HG03439 (cell line): ENCODE measurements at regions not wholly inside any gene's neighbourhood (a gene's known extent, or its start where the extent isn't known, plus 50 kb on each side); places are given as distances from the start of the nearest gene placed in this dataset.

Source experiments
- ATAC-seq: cut with Tn5 transposase; IDR thresholded peaks from one replicate; pipeline ENCODE4 v1.9.1; 2021; ENCODE audit warnings: mild to moderate bottlenecking, moderate library complexity; ENCODE audit not compliant: unreplicated experiment

DNA sequence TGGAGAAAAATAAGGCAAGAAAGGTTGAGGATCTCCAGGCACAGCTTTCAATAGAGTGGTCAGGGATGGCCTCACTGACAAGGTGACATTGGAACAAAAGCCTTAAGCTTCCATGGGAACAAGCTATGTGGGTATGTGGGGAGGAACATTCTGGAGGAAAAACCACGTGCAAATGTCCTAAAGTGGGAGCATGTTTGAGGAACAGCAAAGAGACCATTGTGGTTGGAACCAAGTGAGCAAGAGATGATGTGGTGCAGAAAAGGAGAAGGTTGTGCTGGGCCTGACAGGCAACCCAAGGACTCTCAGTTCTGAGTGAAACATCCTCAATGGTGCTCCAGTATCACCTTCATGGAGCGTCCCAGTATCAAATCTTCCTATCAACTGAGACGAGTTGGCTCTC, 184.0 kb downstream of the CAND1 start:
- no peak for ATAC-seq

DNA sequence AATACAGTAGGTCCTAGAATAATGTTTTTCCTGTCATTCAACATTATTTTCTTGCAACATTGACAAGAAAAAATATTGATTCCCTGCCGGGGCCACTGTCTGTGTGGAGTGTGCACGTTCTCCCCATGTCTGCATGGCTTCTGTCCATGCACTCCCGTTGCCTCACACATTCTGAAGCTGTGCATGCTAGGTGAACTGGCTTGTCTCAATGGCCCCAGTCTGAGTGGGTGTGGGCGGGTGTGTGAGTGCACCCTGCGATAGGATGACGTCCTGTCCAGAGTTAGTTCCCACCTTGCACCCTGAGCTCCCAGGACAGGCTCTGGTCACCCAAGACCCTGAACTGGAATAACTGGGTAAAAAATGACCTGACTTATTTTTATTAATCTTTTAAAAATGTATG, 186.1 kb downstream of the CAND1 start:
- ATAC-seq = no peak

DNA sequence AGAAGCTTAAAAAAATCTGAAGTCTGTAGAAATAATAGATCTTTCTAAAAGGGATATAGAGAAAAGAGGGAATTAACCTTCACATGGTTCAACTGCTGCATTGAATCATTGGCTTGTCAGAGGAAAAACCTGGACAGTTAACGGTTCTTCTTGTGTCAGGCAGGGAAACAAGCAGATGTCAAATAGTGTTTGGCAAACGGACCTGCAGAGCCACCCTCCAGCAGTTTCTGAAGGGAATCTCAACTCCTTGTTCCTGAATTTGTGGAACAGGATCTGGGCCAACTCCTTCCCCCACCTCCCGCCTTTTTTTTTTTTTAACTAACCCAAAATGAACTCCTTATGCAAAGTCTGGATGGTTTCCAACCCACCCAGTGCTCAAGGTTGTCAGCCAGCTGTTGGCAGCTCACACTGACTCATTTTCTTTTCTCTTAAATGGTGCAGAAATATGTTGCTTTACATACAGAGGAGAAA, 187.3 kb downstream of the CAND1 start:
- no peak for ATAC-seq

DNA sequence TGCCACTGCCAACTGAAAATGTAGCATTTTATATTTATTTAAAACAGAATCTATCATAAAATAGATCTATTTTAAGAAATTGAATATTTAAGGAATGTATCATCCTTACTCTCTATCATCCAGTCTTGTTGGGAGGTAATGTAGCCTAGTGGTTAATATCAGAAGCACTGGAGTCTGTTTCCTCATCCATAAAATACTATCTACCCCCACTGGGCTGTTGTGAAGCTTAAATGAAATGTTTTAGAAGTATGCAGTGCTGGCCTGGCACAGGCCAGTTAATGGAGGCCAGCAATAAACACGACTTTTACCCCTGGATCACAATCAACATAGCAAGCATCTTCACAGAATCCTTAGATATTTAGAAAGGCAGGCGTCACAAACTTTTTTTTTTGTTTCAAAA, 188.0 kb downstream of the CAND1 start:
- ATAC-seq = no peak

DNA sequence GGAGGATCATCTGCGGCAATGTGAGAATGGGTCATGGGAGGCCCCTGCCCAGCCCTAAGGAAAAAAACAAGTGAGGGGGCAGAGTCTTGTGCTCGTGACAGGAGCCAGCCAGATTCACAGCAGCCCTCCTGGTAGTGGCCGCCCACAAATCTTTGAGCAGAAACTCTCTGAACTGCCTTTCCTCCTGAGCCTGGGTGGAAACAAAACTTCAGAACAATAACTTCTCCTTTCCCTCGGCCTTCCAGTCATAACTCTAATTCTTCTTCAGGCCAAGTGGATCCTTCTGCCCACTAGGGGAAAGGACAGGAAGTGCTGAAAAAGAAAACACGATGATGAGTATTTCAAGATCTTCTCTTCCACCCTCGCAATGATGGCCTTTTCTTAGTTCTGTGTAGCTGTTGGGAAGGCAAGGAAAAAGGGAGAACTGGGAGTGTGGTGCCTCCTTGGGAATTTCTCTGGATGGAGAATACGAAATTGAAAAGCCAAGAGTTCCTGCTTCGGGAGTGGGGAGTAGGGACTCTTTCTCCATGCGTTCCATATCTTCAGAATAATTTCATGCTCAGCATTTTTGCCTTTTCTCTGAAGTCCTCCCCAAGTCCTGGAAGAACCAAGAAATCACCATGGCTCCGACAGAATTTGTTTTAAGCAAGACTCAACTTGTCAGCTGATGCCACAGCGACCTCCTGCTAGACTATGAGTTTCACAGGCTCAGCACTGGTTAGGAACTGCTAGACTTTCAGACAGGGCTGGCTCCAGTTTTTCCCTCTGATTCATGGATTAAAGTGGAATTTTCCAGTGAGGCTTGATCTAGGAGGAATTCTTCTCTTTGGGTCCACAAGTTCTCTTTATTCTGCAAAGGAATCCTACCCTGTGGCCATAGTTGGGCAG, 188.9 kb downstream of the CAND1 start:
- ATAC-seq = no peak

DNA sequence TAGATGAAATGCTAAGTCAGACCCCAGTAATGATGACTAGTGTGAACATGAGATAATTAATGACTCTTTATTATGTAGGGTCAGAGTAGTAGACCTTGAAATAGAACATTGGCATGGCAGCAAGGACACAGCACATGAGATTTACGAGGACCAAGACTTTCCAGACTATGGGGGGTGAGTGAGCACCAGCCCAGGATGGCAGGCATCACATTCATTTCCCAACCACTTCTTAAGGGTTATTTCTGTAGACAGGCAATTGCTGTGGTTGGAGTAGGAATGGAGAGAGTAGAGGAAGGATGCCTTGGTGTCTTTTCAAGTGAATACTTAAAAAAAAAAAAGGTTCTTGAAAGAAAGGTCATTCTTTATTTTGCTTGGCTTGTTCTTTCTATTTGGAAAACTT, 189.4 kb upstream of the DYRK2 start:
- ATAC-seq = no peak

DNA sequence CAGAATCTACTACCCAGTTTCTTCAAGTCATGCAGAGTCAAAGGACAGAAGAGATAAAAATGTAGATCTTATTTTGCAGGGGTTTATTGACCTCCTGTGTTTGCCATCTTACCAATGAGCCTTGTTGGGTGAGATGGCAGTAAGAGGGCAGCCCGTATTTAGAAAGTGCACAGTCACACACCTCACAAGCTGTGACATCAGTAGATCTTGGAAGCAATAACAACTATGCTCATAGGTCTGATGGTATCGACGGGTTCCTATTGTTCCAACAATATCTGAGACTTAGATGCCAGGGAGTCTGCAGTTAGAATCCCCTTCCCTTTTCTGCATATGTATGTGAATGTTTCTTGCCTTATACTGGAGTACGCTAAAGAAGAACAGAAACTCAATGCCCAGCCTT, 189.0 kb upstream of the DYRK2 start:
- no peak for ATAC-seq

DNA sequence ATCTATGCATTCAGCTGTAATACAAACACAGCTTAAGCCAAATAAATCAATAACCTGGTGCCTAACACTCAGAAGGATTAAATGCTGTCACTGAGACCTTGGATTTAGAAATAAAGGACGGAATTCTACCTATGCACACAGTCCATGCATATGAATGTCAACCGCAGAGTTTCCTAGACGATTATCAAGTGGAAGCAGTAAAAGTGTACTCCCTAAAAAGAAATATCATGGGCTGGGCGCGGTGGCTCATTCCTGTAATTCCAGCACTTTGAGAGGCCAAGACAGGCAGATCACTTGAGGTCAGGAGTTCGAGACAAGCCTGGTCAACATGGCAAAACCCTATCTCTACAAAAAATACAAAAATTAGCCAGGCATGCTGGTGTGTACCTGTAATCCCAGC, 188.2 kb upstream of the DYRK2 start:
- no peak for ATAC-seq

DNA sequence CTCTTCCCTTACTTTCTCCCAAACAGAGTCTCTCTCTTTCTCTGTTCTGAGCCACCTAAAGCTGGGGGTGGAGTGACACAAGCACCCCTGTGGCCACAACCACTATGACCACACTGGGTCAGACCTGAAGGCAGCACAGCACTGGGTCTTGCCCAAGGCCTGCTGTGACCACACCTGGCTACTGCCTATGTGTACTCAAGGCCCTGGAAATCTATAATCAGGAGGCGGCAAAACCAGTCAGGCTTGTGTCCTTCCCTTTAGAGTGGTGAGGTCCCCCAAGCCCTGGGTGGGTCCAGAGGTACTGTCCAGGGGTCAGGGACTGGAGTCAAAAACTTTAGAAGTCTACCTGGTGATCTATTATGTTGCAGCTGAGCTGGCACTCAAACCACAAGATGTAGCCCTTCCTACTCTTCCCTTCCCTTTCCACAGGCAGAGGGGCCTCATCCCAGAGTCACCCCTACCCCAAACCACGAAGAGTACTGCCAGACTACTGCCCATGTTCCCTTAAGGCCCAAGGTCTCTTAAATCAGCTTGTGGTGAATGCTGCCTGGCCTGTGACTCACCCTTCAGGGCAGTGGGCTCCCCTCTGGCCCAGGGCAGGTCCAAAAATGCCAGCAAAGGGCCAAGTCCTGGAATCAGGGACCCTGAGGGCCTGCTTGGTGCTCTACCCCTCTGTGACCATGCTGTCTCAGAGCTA, 179.8 kb upstream of the DYRK2 start:
- no peak for ATAC-seq

DNA sequence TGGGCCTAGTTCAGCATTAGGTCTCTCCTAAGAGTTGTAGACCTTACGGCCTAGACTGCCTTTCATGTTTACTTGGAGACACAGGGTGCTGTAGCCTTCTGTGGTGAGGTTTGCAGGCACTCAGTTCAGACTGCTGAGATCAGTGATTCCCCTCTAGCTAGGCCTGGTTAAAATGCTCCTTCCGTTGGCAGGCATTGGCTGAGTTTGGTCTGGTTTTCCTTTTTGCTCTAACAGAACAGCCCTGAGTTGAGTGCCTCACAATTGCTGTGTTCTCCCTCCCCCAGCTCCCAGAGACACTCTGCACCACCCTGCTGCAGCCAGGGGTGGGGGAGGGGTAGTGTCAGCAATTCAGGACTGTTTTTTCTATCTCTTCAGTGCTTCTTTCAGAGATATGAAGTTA, 178.9 kb upstream of the DYRK2 start:
- ATAC-seq = no peak

DNA sequence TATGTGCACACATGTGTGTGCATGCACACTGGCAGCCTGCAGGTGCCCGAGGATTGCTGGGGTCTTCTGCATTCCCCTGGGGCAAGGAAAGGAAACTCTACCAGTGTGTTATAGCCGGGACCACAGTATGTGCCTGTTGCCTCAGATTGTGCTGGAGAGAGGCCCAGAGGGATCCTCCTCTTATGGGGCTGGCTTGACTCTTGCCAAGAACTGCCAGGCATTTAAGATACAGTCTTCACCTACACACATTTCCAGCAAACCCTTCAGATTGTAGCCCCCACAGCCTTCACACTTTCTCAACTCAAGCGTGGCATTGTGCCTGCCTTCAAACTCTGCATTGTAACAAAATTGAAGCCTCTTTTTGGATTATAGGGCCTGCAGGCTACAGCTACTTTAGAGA, 176.7 kb upstream of the DYRK2 start:
- ATAC-seq = no peak

DNA sequence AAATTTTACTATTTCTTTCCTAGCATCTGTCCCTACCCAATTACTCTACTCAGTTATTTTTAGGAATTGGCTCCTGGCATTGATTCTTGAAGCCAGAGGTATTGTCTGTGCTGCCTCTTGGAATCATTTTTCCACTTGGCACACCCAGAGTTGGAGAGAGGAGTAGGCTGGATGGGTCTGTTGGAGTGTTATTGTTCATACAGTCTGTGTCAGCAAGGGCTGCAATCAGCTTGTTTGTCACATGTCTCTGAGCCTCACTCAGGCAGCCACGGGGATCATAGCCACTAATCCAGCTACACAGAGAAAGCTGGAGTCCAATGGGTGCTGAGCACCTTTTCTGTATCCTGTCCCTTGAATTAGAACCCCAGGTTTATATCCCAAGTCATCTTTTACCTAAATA, 176.0 kb upstream of the DYRK2 start:
- no peak for ATAC-seq

DNA sequence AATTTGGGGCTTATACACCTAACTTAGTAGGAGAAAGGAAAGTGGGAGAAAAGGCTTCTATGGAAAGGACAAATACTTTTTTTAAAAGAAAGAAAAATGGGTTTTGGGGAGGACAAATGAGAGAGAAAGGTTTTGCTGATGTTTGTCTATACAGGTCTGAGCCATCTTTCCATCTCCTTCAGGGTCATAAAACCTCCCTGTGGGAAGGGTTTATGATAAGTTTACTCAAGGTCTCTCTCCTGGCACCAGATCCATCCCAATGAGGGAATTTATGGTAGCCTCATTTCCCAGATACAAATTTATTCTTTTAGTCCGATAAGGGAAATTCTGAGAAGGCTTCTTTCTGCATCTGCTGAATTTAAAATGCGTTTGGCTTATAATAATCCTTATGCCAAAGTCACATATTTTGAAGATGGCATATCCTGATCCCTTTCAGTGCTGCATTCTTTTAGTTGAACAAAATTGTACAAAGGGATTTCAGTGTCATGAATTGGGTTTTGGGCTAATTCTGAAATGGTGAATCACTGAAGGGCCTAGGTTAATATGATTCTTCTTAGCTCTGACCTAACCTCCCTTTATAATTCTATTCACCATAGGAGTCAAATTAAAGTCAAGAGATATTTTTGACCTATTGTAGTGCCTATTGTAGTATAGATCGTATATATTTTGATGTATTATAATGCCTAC, 173.5 kb upstream of the DYRK2 start:
- no peak for ATAC-seq

DNA sequence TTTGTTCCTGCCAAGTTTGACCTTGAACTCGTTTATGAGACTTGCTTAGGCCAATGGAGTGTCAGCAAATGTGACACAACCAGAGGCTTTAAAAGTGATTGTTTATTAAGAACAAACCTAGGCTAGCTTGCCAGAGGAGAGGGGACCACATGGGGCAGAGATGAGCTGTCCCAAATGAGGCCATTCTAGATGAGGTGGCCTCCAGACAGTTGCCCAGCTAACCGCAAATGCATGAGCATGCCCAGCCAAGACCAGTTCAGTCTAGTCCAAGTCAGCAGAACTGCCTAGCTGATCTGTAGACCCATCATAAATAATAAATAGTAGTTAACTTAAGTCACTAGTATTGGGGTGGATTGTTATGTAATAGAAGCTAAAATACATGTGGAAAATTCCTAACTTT, 172.8 kb upstream of the DYRK2 start:
- no peak for ATAC-seq

DNA sequence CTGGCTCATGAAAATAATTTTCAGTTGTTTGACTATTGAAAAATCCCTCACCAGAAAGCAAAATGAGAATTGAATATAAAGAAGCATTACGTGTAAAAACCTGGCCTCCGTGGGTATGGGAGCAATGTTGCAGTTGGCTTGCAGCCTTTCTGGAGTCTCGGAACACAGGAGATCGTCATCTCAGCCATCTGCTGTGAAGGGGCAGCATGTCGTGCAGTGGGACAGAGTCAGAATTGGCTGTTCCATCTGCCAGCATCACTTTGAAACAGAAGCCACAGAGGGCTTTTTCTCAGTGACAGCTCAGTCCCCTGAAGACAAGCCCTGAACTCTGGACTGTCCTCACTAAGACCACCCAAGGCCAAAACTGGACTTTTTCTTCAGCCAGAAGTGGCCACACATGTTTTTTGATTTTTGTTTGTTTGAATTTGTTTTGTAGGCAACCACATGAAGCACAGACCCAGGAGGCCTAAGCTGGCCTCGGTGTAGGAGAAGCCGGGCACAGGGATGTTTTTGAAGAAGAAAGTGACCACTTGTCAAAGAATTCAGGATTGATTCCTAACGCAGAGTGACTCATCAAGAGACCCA, 170.8 kb upstream of the DYRK2 start:
- ATAC-seq = no peak

DNA sequence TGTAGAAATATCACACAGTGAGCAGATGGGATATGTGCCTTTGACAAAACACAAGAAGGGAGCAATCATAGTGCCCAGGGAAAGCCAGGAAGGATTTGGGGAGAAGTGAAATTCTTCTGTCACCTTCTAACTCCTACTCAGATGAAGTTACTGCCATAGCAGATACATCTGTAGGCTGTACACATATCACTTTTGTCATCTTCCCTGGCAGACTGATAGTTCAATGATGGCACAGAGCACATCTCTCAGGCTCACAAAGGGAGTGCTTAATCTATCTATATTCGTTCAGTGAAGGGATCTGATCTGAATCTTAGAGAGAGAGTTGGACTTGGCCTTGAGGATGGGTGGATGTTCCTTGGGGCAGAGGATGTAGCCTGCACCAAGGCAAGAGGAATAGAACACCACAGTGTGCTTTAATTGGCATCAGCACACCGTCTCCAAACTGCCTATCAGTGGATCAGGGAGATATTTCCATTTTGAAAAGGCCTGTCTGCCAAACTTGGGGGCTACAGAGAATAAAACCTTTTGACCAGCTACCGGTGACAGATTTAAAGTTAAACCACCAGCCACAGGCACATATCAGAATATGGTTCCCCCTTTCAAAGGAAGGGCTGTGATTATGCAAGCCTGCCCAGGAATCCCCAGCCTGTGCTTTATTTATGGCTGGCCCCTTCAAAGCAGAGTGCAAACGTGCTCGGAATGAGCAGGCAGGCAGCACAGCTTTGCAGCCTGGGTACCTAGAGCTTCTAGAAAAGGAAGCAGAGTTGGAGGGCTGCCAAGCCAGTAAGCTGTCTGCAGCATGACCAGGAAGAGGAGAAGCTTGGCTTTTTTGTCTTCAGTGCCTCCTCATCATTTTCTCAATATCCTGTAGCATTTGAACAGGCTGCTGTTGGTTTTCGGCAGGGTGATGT, 165.5 kb upstream of the DYRK2 start:
- ATAC-seq = no peak

DNA sequence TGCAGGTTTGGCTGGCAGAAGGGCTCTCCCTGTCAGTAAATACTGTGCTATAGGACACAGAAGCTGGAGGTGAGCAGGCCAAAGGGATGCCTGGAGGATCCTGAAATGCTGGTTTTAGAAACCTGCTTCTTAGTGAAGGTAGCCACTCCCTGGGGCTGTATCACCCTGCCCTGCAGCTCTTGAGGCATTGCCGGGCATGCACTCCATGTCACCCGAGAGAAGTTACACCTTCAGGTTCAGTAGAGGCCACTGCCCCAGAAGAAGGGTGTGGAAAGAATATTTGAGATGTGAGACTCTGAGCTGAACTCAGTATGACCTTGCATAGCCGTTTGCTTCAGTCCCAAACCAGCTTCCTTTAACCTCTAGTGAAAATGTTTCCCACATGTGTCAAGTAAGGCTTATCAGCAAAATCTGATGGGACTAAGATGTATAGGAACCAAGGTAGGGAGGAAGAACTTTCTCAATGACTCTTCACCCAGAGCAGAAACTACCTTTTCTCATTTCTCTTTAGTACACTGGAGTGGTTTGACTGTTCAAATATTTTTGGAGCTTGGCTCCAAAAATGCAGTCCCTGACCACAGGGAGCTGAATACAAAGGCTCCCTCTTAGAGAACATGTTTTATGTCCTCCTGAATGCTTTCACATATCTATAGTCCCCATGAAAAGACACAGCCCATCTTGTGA, 164.5 kb upstream of the DYRK2 start:
- ATAC-seq = no peak

DNA sequence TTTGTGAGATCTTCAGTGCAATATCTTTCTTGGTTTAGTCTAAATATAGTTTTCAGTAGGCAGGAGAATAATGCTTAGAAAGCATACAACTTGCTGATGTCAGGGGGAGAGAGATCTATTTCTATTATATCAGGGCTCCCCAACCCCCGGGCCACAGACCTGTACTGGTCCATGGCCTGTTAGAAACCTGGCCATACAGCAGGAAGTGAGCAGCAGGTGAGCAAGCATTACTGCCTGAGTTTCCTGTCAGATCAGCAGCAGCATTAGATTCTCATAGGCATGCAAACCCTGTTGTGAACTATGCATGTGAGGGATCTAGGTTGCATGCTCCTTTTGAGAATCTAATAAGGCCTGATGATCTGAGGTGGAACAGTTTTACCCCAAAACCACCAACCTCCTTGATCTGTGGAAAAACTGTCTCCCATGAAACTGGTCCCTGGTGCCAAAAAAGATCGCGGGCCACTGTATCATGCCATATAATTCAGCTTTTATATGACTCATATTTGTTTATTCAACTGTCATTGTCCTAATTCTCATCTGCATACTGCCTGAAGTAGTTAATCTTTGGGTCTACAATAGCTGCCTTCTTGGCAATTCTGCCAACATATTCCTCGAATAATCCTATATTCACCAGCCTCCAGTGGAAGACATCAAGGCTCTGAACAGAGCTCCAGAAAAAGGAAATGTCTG, 163.6 kb upstream of the DYRK2 start:
- no peak for ATAC-seq

DNA sequence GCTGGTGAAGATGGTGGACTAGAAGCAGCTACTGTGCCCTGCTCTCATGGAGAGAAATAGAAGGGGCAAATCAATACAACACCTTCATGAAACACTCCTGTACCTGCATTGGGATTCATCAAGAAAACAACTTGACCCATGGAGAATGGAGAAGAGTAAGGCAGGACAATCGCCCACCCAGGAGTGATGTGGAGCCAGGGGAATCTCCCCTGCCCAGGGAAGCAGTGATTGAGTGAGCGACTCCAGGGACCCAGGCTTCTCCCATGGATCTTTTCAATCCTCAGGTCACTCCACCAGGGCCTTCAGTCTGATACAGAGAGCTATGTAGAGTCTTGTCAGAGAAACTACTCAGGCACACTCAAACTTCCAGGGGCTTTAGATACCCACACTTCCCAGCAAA, 161.9 kb upstream of the DYRK2 start:
- no peak for ATAC-seq
